ENCODE measurements at regions not wholly inside any gene's neighbourhood (a gene's known extent, or its start where the extent isn't known, plus 50 kb on each side); places are given as distances from the start of the nearest gene placed in this dataset.

DNA sequence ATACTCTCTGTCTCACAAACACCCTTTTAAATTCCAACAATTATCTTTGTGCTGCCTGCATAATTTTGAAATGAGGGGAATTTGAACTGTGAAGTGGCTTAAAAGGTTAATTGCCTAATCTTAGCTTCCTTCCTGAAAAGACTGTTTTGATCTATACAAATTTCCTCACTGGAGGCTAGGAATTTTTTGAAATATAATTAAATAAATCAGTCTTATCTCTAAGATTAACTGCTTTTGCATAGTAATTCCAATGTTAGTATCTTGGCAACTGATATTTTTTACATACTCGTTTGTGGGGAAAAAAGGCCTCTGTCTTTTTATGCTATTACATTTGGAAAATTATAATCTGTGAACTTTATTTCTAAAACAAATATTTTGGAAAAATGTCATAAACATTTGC, 498.5 kb downstream of the TMTC2 start:
- no peaks in the 10 kb centered on the region for H3K27me3 Mint-ChIP-seq (ENCODE audit: unreplicated experiment)
- CTCF ChIA-PET, result no interaction called here
- no peak for DNase-seq
- no peaks in the 10 kb centered on the region for H3K4me1 Mint-ChIP-seq (ENCODE audit: low read depth, unreplicated experiment)
- no TSS peak for BruUV-seq (replicated peaks)
- no peaks in the 10 kb centered on the region for H3K9me3 Mint-ChIP-seq (ENCODE audit: low read depth, unreplicated experiment)
- TF ChIP-seq, protein P1, sequence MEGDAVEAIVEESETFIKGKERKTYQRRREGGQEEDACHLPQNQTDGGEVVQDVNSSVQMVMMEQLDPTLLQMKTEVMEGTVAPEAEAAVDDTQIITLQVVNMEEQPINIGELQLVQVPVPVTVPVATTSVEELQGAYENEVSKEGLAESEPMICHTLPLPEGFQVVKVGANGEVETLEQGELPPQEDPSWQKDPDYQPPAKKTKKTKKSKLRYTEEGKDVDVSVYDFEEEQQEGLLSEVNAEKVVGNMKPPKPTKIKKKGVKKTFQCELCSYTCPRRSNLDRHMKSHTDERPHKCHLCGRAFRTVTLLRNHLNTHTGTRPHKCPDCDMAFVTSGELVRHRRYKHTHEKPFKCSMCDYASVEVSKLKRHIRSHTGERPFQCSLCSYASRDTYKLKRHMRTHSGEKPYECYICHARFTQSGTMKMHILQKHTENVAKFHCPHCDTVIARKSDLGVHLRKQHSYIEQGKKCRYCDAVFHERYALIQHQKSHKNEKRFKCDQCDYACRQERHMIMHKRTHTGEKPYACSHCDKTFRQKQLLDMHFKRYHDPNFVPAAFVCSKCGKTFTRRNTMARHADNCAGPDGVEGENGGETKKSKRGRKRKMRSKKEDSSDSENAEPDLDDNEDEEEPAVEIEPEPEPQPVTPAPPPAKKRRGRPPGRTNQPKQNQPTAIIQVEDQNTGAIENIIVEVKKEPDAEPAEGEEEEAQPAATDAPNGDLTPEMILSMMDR (IDR thresholded peaks at IDR 0.05; ENCODE audit: unreplicated experiment), result no peak
- intact Hi-C loops (cut with micrococcal nuclease; ENCODE audit: unreplicated experiment), result no loop called here
- H3K36me3 Mint-ChIP-seq (ENCODE audit: insufficient read depth, unreplicated experiment), result no peaks in the 10 kb centered on the region
- H3K4me3 Mint-ChIP-seq (ENCODE audit: low read depth, unreplicated experiment), result no peak overlapping the region
- no peak overlapping the region for H3K27ac Mint-ChIP-seq (ENCODE audit: unreplicated experiment)
